Nephron progenitor cell (in vitro differentiated cells): ENCODE measurements at regions not wholly inside any gene's neighbourhood (a gene's known extent, or its start where the extent isn't known, plus 50 kb on each side); places are given as distances from the start of the nearest gene placed in this dataset.
"Not testable (repeated sequence)": the region's sequence is repeated elsewhere in the genome, so short reads cannot be mapped to it uniquely, and the experiment has no call there.

ENCODE experiments used
- DNase-seq: peaks from one replicate; pipeline ENCODE4 v3.0.0; 2021
- H3K27ac Mint-ChIP-seq: 2 replicates; pipeline ENCODE4 v1.8.0; 2021; ENCODE audit warnings: mild to moderate bottlenecking, moderate library complexity, mixed read lengths
- H3K27me3 Mint-ChIP-seq: 2 replicates; pipeline ENCODE4 v1.8.0; 2021; ENCODE audit warnings: mild to moderate bottlenecking, low read depth, mixed read lengths; ENCODE audit not compliant: poor library complexity
- H3K36me3 Mint-ChIP-seq: 2 replicates; pipeline ENCODE4 v1.8.0; 2021; ENCODE audit warnings: low read depth, mixed read lengths
- H3K4me1 Mint-ChIP-seq: 2 replicates; pipeline ENCODE4 v1.8.0; 2021; ENCODE audit warnings: mixed read lengths
- H3K4me3 Mint-ChIP-seq: 2 replicates; pipeline ENCODE4 v1.8.0; 2021; ENCODE audit warnings: mild to moderate bottlenecking, moderate library complexity, mixed read lengths
- H3K9me3 Mint-ChIP-seq: 2 replicates; pipeline ENCODE4 v1.8.0; 2021; ENCODE audit warnings: mild to moderate bottlenecking, moderate library complexity, mixed read lengths
- TF ChIP-seq, protein P1 (sequence below): fragments of 200-600 bp; sonication (generic); IDR thresholded peaks from 2 replicates; pipeline ENCODE4 v1.5.0; 2021; ENCODE audit warnings: antibody characterized with exemption

DNA sequence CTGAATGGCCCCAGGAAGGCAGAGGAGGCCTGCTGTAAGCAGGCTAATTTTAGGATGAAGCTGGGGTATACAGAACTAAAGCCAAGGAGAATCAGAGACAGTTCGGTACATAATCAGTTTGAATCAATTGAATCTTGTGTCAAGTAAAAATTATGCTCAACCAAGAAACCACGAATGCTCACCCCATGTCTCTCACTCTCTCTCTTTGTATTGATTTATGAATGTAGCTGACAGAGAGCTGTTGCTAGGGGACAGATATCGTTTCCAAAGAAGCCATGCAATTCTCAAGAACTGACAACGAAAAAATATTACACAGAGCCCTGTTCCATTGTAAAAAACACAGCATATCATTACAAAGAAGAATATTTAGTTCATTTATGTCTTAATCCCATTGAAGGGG is 151.1 kb upstream of the PKP2 start:
- TF ChIP-seq, protein P1, sequence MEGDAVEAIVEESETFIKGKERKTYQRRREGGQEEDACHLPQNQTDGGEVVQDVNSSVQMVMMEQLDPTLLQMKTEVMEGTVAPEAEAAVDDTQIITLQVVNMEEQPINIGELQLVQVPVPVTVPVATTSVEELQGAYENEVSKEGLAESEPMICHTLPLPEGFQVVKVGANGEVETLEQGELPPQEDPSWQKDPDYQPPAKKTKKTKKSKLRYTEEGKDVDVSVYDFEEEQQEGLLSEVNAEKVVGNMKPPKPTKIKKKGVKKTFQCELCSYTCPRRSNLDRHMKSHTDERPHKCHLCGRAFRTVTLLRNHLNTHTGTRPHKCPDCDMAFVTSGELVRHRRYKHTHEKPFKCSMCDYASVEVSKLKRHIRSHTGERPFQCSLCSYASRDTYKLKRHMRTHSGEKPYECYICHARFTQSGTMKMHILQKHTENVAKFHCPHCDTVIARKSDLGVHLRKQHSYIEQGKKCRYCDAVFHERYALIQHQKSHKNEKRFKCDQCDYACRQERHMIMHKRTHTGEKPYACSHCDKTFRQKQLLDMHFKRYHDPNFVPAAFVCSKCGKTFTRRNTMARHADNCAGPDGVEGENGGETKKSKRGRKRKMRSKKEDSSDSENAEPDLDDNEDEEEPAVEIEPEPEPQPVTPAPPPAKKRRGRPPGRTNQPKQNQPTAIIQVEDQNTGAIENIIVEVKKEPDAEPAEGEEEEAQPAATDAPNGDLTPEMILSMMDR, result no peak
- no peak overlapping the region for H3K4me3 Mint-ChIP-seq
- H3K27me3 Mint-ChIP-seq, result peaks cover 8% of the 10 kb centered on the region
- no peak overlapping the region for H3K27ac Mint-ChIP-seq
- H3K36me3 Mint-ChIP-seq, result no peaks in the 10 kb centered on the region
- no peak for DNase-seq
- H3K4me1 Mint-ChIP-seq, result no peaks in the 10 kb centered on the region
- no peaks in the 10 kb centered on the region for H3K9me3 Mint-ChIP-seq

DNA sequence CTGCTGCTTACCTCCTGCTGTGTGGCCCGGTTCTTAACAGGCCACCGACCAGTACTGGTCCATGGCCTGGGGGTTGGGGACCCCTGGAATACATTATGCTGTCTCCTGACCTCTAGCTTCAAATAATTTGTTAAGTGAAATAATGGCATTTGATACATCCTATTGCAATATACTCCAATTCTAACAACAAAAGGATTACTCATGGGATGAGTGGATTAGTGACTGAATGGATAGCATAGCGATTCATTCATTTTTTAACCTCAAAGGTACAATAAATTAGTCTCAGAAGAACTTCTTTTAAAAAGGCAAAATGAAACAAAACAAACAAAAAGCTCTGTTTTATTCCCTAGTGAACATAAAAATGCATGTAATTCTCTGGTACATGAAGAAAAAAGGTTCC is 147.9 kb upstream of the PKP2 start:
- TF ChIP-seq, protein P1, result no peak
- Mint-ChIP-seq H3K27me3 (peaks cover 5% of the 10 kb centered on the region), H3K36me3 (no peaks in the 10 kb centered on the region), H3K27ac (no peak overlapping the region), H3K4me1 (no peaks in the 10 kb centered on the region), H3K9me3 (peaks cover 3% of the 10 kb centered on the region), H3K4me3 (no peak overlapping the region)
- no peak for DNase-seq

DNA sequence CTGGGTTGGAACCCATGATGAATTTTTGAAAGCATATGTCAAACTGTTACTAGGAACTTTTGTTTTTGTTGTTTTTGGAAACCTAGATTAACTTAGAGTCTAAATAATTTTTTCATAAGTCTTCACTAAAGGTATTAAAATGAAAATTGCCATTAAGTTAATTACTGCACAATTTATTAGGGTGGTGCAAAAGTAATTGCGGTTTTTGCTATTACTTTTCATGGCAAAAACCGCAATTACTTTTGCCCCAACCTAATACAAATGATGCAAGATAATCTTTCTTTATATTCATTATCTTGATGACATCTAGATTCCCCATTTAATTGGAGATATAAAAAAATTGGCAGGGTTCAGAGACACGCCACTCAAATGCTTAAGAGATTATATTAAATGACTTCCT is 145.0 kb upstream of the PKP2 start:
- TF ChIP-seq, protein P1, result no peak
- no peak for DNase-seq
- Mint-ChIP-seq H3K36me3 (no peaks in the 10 kb centered on the region), H3K27ac (no peak overlapping the region), H3K4me1 (no peaks in the 10 kb centered on the region), H3K9me3 (peaks cover 3% of the 10 kb centered on the region), H3K4me3 (no peak overlapping the region), H3K27me3 (no peaks in the 10 kb centered on the region)

DNA sequence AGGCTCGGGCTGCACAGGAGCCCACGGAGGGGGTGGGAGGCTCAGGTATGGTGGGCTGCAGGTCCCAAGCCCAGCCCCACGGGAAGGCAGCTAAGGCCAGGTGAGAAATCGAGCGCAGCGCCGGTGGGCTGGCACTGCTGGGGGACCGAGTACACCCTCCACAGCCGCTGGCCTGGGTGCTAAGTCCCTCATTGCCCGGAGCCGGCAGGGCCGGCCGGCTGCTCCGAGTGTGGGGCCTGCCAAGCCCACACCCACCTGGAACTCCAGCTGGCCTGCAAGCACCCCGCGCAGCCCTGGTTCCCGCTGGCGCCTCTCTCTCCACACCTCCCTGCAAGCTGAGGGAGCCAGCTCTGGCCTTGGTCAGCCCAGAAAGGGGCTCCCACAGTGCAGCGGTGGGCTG is 137.4 kb upstream of the PKP2 start:
- not testable (repeated sequence) for H3K27me3 Mint-ChIP-seq, H3K4me3 Mint-ChIP-seq, H3K27ac Mint-ChIP-seq, DNase-seq, H3K4me1 Mint-ChIP-seq, H3K36me3 Mint-ChIP-seq
- H3K9me3 Mint-ChIP-seq, result peaks cover 37% of the 10 kb centered on the region

DNA sequence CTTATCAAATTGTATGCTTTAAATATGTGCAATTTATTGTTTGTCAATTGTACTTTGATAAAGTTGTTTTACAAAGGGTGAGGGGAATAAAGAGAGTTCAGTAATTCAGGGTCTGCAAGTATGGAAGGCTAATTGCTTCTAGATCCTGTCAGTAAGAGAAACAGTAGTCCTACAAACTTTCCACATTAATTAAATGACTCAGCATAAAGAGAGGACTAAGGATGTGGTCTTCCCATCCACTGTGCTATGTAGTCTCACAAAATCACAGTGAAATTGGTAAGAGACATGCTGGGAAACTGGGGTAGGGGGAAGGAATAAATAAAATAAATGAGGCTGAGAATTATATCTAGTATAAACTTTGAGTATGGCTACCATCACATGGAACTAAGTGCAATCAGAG is 130.2 kb upstream of the PKP2 start:
- no peaks in the 10 kb centered on the region for H3K27me3 Mint-ChIP-seq
- no peak overlapping the region for H3K4me3 Mint-ChIP-seq
- peaks cover 13% of the 10 kb centered on the region for H3K9me3 Mint-ChIP-seq
- no peaks in the 10 kb centered on the region for H3K36me3 Mint-ChIP-seq
- no peak for DNase-seq
- H3K27ac Mint-ChIP-seq, result no peak overlapping the region
- TF ChIP-seq, protein P1, result no peak
- H3K4me1 Mint-ChIP-seq, result no peaks in the 10 kb centered on the region

DNA sequence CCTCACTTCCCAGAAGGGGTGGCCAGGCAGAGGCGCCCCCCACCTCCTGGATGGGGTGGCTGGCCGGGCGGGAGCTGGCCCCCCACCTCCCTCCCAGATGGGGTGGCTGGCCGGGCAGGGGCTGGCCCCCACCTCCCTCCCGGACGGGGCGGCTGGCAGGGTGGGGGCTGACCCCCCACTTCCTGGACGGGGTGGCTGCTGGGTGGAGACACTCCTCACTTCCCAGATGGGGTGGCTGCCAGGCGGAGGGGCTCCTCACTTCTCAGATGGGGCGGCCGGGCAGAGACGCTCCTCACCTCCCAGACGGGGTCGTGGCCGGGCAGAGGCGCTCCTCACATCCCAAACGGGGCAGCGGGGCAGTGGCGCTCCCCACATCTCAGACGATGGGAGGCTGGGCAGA is 126.1 kb upstream of the PKP2 start:
- H3K9me3 Mint-ChIP-seq, result peaks cover 40% of the 10 kb centered on the region
- H3K4me3 Mint-ChIP-seq, H3K36me3 Mint-ChIP-seq, H3K27ac Mint-ChIP-seq, DNase-seq, H3K4me1 Mint-ChIP-seq, H3K27me3 Mint-ChIP-seq: not testable (repeated sequence)

DNA sequence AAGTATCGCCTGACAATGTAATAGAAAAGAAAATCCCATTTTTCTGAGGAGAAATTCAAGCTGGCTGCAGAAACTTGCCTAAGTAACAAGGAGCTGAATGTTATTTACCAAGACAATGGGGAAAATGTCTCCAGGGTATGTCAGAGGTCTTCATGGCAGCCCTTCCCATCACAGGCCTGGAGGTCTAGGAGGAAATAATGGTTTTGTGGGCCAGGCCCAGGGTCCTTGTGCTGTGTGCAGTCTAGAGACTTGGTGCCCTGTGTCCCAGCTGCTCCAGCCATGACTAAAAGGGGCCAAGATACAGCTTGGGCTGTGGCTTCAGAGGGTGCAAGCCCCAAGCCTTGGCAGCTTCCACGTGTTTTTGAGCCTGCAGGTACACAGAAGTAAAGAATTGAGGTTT is 120.5 kb upstream of the PKP2 start:
- not testable (repeated sequence) for DNase-seq, H3K4me1 Mint-ChIP-seq, H3K36me3 Mint-ChIP-seq, H3K27ac Mint-ChIP-seq, H3K4me3 Mint-ChIP-seq
- H3K9me3 Mint-ChIP-seq, result peaks cover 60% of the 10 kb centered on the region
- peaks cover 11% of the 10 kb centered on the region for H3K27me3 Mint-ChIP-seq

DNA sequence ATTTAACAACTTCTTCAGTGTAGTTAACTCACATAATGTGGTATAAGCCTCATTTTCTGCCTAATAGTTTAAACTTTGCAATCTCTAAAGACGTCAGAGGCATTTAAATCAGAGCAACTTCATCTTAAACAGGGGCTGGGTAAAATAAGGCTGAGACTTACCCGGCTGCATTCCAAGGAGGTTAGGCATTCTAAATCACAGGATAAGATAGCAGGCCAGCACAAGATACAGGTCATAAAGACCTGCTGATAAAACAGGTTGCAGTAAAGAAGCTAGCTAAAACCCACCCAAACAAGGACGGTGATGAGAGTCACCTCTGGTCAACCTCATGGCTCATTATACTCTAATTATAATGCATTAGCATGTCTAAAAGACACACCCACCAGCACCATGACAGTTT is 115.6 kb upstream of the PKP2 start:
- Mint-ChIP-seq H3K27ac (no peak overlapping the region), H3K4me1 (no peaks in the 10 kb centered on the region), H3K4me3 (no peak overlapping the region), H3K9me3 (peaks cover 22% of the 10 kb centered on the region), H3K27me3 (peaks cover 3% of the 10 kb centered on the region), H3K36me3 (no peaks in the 10 kb centered on the region)
- TF ChIP-seq, protein P1, result no peak
- no peak for DNase-seq
